ENCODE measurements at regions not wholly inside any gene's neighbourhood (a gene's known extent, or its start where the extent isn't known, plus 50 kb on each side); places are given as distances from the start of the nearest gene placed in this dataset.
"Not testable (repeated sequence)": the region's sequence is repeated elsewhere in the genome, so short reads cannot be mapped to it uniquely, and the experiment has no call there.

- DNase-seq: no peak
These were observed 286.9 kb downstream of the INSIG2 start for GRCh38 chr2:118374974-118375755.

GRCh38 chr2:118372886-118373830 lies 284.9 kb downstream of the INSIG2 start:
- DNase-seq: no peak

- DNase-seq: peak; percentile 2 to 34
These were observed 283.2 kb downstream of the INSIG2 start for GRCh38 chr2:118371515-118371914.

- not testable (repeated sequence) for DNase-seq
These were observed 281.2 kb downstream of the INSIG2 start for GRCh38 chr2:118369521-118369920.

GRCh38 chr2:118363604-118364003 lies 275.3 kb downstream of the INSIG2 start:
- DNase-seq: no peak

GRCh38 chr2:118356051-118356450 lies 267.8 kb downstream of the INSIG2 start:
- no peak for DNase-seq

GRCh38 chr2:118351796-118352195 lies 263.5 kb downstream of the INSIG2 start:
- DNase-seq: no peak

- DNase-seq: no peak
These were observed 262.4 kb downstream of the INSIG2 start for GRCh38 chr2:118350621-118351020.

GRCh38 chr2:118349365-118349764 lies 261.1 kb downstream of the INSIG2 start:
- no peak for DNase-seq

- DNase-seq: no peak
These were observed 260.2 kb downstream of the INSIG2 start for GRCh38 chr2:118348380-118349034.

- no peak for DNase-seq
These were observed 257.2 kb downstream of the INSIG2 start for GRCh38 chr2:118345465-118345864.

GRCh38 chr2:118340103-118340502 lies 251.8 kb downstream of the INSIG2 start:
- DNase-seq: no peak

- DNase-seq: no peak
These were observed 251.1 kb downstream of the INSIG2 start for GRCh38 chr2:118339386-118339785.

GRCh38 chr2:118333664-118334063 lies 245.4 kb downstream of the INSIG2 start:
- peak; percentile 65 to 94 for DNase-seq

GRCh38 chr2:118325321-118325955 lies 237.2 kb downstream of the INSIG2 start:
- no peak for DNase-seq

GRCh38 chr2:118322406-118322805 lies 234.1 kb downstream of the INSIG2 start:
- no peak for DNase-seq

- no peak for DNase-seq
These were observed 233.3 kb downstream of the INSIG2 start for GRCh38 chr2:118321432-118322105.

- DNase-seq: no peak
These were observed 232.4 kb downstream of the INSIG2 start for GRCh38 chr2:118320658-118321057.

- no peak for DNase-seq
These were observed 231.9 kb downstream of the INSIG2 start for GRCh38 chr2:118320196-118320595.

GRCh38 chr2:118319271-118319684 lies 231.0 kb downstream of the INSIG2 start:
- DNase-seq: no peak

GRCh38 chr2:118315606-118316005 lies 227.3 kb downstream of the INSIG2 start:
- DNase-seq: peak in 1 of 2 experiments; percentile 12
